Immature natural killer cell (primary cell): ENCODE measurements at regions not wholly inside any gene's neighbourhood (a gene's known extent, or its start where the extent isn't known, plus 50 kb on each side); places are given as distances from the start of the nearest gene placed in this dataset.
"Not testable (repeated sequence)": the region's sequence is repeated elsewhere in the genome, so short reads cannot be mapped to it uniquely, and the experiment has no call there.

ENCODE experiments used
- DNase-seq, 3 donors: peaks; one replicate each; pipeline ENCODE4 v3.0.0; 2022; ENCODE audit warnings: mixed read lengths in 1 of 3
- H3K27ac Mint-ChIP-seq, 6 donors: one replicate each; pipeline ENCODE4 v1.8.0; 2020; ENCODE audit warnings: mixed read lengths in 6 of 6, mild to moderate bottlenecking in 5 of 6, inconsistent platforms in 4 of 6, moderate library complexity in 3 of 6
- H3K27me3 Mint-ChIP-seq, 3 donors: one replicate each; pipeline ENCODE4 v1.8.0; 2020 to 2021; ENCODE audit warnings: low read depth in 3 of 3, mild to moderate bottlenecking in 3 of 3, mixed read lengths in 3 of 3, moderate library complexity in 3 of 3, inconsistent platforms in 1 of 3
- H3K36me3 Mint-ChIP-seq, 3 donors: one replicate each; pipeline ENCODE4 v1.8.0; 2020; ENCODE audit warnings: mixed read lengths in 3 of 3, inconsistent platforms in 2 of 3, mild to moderate bottlenecking in 2 of 3
- H3K4me1 Mint-ChIP-seq, 2 donors: one replicate each; pipeline ENCODE4 v1.8.0; 2020; ENCODE audit warnings: inconsistent platforms in 2 of 2, mild to moderate bottlenecking in 2 of 2, mixed read lengths in 2 of 2, moderate library complexity in 1 of 2
- H3K4me3 Mint-ChIP-seq, 5 donors: one replicate each; pipeline ENCODE4 v1.8.0; 2020; ENCODE audit warnings: mild to moderate bottlenecking in 5 of 5, mixed read lengths in 5 of 5, inconsistent platforms in 3 of 5, moderate library complexity in 3 of 5
- H3K9me3 Mint-ChIP-seq, 6 donors: one replicate each; pipeline ENCODE4 v1.8.0; 2020; ENCODE audit warnings: mild to moderate bottlenecking in 6 of 6, mixed read lengths in 6 of 6, inconsistent platforms in 4 of 6, moderate library complexity in 3 of 6

GRCh38 chr18:34942276-34942675 is 98.9 kb upstream of the MAPRE2 start:
- no peak for DNase-seq
- H3K36me3 Mint-ChIP-seq = peaks cover 0 to 4% (median 0%) of the 10 kb centered on the region in 3 donors
- H3K9me3 Mint-ChIP-seq = no peaks in the 10 kb centered on the region
- no peak overlapping the region for H3K4me3 Mint-ChIP-seq
- H3K27me3 Mint-ChIP-seq = peaks cover 4 to 10% (median 6%) of the 10 kb centered on the region in 3 donors
- no peaks in the 10 kb centered on the region for H3K4me1 Mint-ChIP-seq
- H3K27ac Mint-ChIP-seq = no peak overlapping the region

- no peak overlapping the region for H3K4me3 Mint-ChIP-seq
- H3K4me1 Mint-ChIP-seq = no peaks in the 10 kb centered on the region
- peaks cover 0 to 4% (median 0%) of the 10 kb centered on the region in 3 donors for H3K36me3 Mint-ChIP-seq
- no peak overlapping the region for H3K27ac Mint-ChIP-seq
- DNase-seq = no peak
- peaks cover 2 to 6% (median 3%) of the 10 kb centered on the region in 3 donors for H3K27me3 Mint-ChIP-seq
- no peaks in the 10 kb centered on the region for H3K9me3 Mint-ChIP-seq
Measured at GRCh38 chr18:34942975-34943374, 98.2 kb upstream of the MAPRE2 start.

- peaks cover 2 to 6% (median 2%) of the 10 kb centered on the region in 3 donors for H3K27me3 Mint-ChIP-seq
- H3K27ac Mint-ChIP-seq = no peak overlapping the region
- H3K4me3 Mint-ChIP-seq = no peak overlapping the region
- H3K9me3 Mint-ChIP-seq = no peaks in the 10 kb centered on the region
- DNase-seq = no peak
- H3K4me1 Mint-ChIP-seq = no peaks in the 10 kb centered on the region
- H3K36me3 Mint-ChIP-seq = peaks cover 0 to 4% (median 0%) of the 10 kb centered on the region in 3 donors
Measured at GRCh38 chr18:34943587-34943986, 97.6 kb upstream of the MAPRE2 start.

GRCh38 chr18:34947711-34948125 is 93.5 kb upstream of the MAPRE2 start:
- Mint-ChIP-seq H3K27me3 (peaks cover 1 to 3% (median 2%) of the 10 kb centered on the region in 3 donors), H3K4me1 (no peaks in the 10 kb centered on the region), H3K27ac (no peak overlapping the region), H3K4me3 (no peak overlapping the region), H3K9me3 (no peaks in the 10 kb centered on the region), H3K36me3 (no peaks in the 10 kb centered on the region)
- DNase-seq = no peak

- no peak for DNase-seq
- no peaks in the 10 kb centered on the region for H3K36me3 Mint-ChIP-seq
- no peak overlapping the region for H3K27ac Mint-ChIP-seq
- peaks cover 3 to 6% (median 4%) of the 10 kb centered on the region in 3 donors for H3K27me3 Mint-ChIP-seq
- H3K9me3 Mint-ChIP-seq = peaks cover 0 to 3% (median 0%) of the 10 kb centered on the region in 6 donors
- no peaks in the 10 kb centered on the region for H3K4me1 Mint-ChIP-seq
- H3K4me3 Mint-ChIP-seq = no peak overlapping the region
Measured at GRCh38 chr18:34951625-34952379, 89.4 kb upstream of the MAPRE2 start.

- Mint-ChIP-seq H3K9me3 (peaks cover 0 to 3% (median 0%) of the 10 kb centered on the region in 6 donors), H3K27ac (no peak overlapping the region), H3K36me3 (no peaks in the 10 kb centered on the region), H3K27me3 (peaks cover 3 to 6% (median 5%) of the 10 kb centered on the region in 3 donors), H3K4me1 (no peaks in the 10 kb centered on the region), H3K4me3 (no peak overlapping the region)
- no peak for DNase-seq
Measured at GRCh38 chr18:34953212-34953611, 88.0 kb upstream of the MAPRE2 start.

GRCh38 chr18:34955494-34955893 is 85.7 kb upstream of the MAPRE2 start:
- not testable (repeated sequence) for H3K27ac Mint-ChIP-seq, DNase-seq, H3K4me3 Mint-ChIP-seq, H3K27me3 Mint-ChIP-seq, H3K36me3 Mint-ChIP-seq, H3K4me1 Mint-ChIP-seq, H3K9me3 Mint-ChIP-seq

GRCh38 chr18:34956663-34957062 is 84.5 kb upstream of the MAPRE2 start:
- Mint-ChIP-seq H3K27ac (no peak overlapping the region), H3K4me3 (no peak overlapping the region), H3K4me1 (no peaks in the 10 kb centered on the region), H3K27me3 (peaks cover 5 to 8% (median 6%) of the 10 kb centered on the region in 3 donors), H3K9me3 (peaks cover 0 to 3% (median 0%) of the 10 kb centered on the region in 6 donors), H3K36me3 (no peaks in the 10 kb centered on the region)
- no peak for DNase-seq

- no peak overlapping the region for H3K27ac Mint-ChIP-seq
- H3K9me3 Mint-ChIP-seq = peaks cover 0 to 3% (median 0%) of the 10 kb centered on the region in 6 donors
- no peak for DNase-seq
- H3K4me3 Mint-ChIP-seq = no peak overlapping the region
- H3K4me1 Mint-ChIP-seq = no peaks in the 10 kb centered on the region
- H3K36me3 Mint-ChIP-seq = no peaks in the 10 kb centered on the region
- peaks cover 5 to 8% (median 6%) of the 10 kb centered on the region in 3 donors for H3K27me3 Mint-ChIP-seq
Measured at GRCh38 chr18:34957119-34957863, 83.9 kb upstream of the MAPRE2 start.

- Mint-ChIP-seq H3K9me3 (peaks cover 0 to 3% (median 0%) of the 10 kb centered on the region in 6 donors), H3K36me3 (no peaks in the 10 kb centered on the region), H3K27ac (no peak overlapping the region), H3K27me3 (peaks cover 3 to 8% (median 3%) of the 10 kb centered on the region in 3 donors), H3K4me3 (no peak overlapping the region), H3K4me1 (no peaks in the 10 kb centered on the region)
- DNase-seq = no peak
Measured at GRCh38 chr18:34957864-34958259, 83.4 kb upstream of the MAPRE2 start.

- peaks cover 0 to 3% (median 0%) of the 10 kb centered on the region in 6 donors for H3K9me3 Mint-ChIP-seq
- no peak overlapping the region for H3K27ac Mint-ChIP-seq
- H3K4me3 Mint-ChIP-seq = no peak overlapping the region
- H3K36me3 Mint-ChIP-seq = no peaks in the 10 kb centered on the region
- peaks cover 1 to 13% (median 2%) of the 10 kb centered on the region in 3 donors for H3K27me3 Mint-ChIP-seq
- H3K4me1 Mint-ChIP-seq = no peaks in the 10 kb centered on the region
- DNase-seq = no peak
Measured at GRCh38 chr18:34959211-34959829, 81.9 kb upstream of the MAPRE2 start.

GRCh38 chr18:34959989-34960388 is 81.2 kb upstream of the MAPRE2 start:
- Mint-ChIP-seq H3K27ac (no peak overlapping the region), H3K27me3 (peaks cover 1 to 13% (median 2%) of the 10 kb centered on the region in 3 donors), H3K36me3 (no peaks in the 10 kb centered on the region), H3K9me3 (peaks cover 0 to 3% (median 0%) of the 10 kb centered on the region in 6 donors), H3K4me1 (no peaks in the 10 kb centered on the region), H3K4me3 (no peak overlapping the region)
- no peak for DNase-seq

- no peak overlapping the region for H3K4me3 Mint-ChIP-seq
- no peaks in the 10 kb centered on the region for H3K9me3 Mint-ChIP-seq
- DNase-seq = no peak
- H3K36me3 Mint-ChIP-seq = no peaks in the 10 kb centered on the region
- peaks cover 2 to 12% (median 4%) of the 10 kb centered on the region in 3 donors for H3K27me3 Mint-ChIP-seq
- no peak overlapping the region for H3K27ac Mint-ChIP-seq
- H3K4me1 Mint-ChIP-seq = no peaks in the 10 kb centered on the region
Measured at GRCh38 chr18:34965108-34965507, 76.1 kb upstream of the MAPRE2 start.

- Mint-ChIP-seq H3K4me3 (no peak overlapping the region), H3K4me1 (no peaks in the 10 kb centered on the region), H3K27ac (no peak overlapping the region), H3K9me3 (no peaks in the 10 kb centered on the region), H3K36me3 (no peaks in the 10 kb centered on the region), H3K27me3 (peaks cover 2 to 12% (median 4%) of the 10 kb centered on the region in 3 donors)
- no peak for DNase-seq
Measured at GRCh38 chr18:34965566-34965965, 75.6 kb upstream of the MAPRE2 start.
